T47D (cell line): ENCODE measurements at regions not wholly inside any gene's neighbourhood (a gene's known extent, or its start where the extent isn't known, plus 50 kb on each side); places are given as distances from the start of the nearest gene placed in this dataset.

Experiments
- DNase-seq, 2 experiments: peaks; one replicate each; pipeline versions ENCODE4 v3.0.0 to v3.0.0-alpha.2; 2011 to 2012; ENCODE audit warnings: low read depth in 1 of 2, low spot score in 1 of 2
- JUND ChIP-seq: IDR thresholded peaks from 2 replicates; pipeline ENCODE4 v1.6.1; 2012; ENCODE audit warnings: low read depth
- in situ Hi-C: cut with HindIII; loops from 2 replicates; pipeline ENCODE4 v1.10.0; 2016; ENCODE audit warnings: low sequenced_read_pairs, low pct_unique_long_range_greater_than_20kb

- in situ Hi-C loops = no loop called here
- DNase-seq = peak in 1 of 2 experiments; percentile 27
- no peak for TF ChIP-seq JUND
These were observed 277.4 kb downstream of the KIF4B start for GRCh38 chr5:155290937-155291336.

GRCh38 chr5:155293605-155294178, 280.1 kb downstream of the KIF4B start:
- no peak for DNase-seq
- TF ChIP-seq JUND = no peak
- in situ Hi-C loops = no loop called here

GRCh38 chr5:155295111-155295510, 281.6 kb downstream of the KIF4B start:
- TF ChIP-seq JUND = no peak

GRCh38 chr5:155299386-155300005, 285.9 kb downstream of the KIF4B start:
- in situ Hi-C loops = no loop called here
- no peak for TF ChIP-seq JUND
- DNase-seq = no peak

More at GRCh38 chr5:155295111-155295510, 281.6 kb downstream of the KIF4B start:
- in situ Hi-C loops = no loop called here
- DNase-seq = no peak

GRCh38 chr5:155303120-155303519, 289.6 kb downstream of the KIF4B start:
- no peak for DNase-seq
- TF ChIP-seq JUND = no peak
- in situ Hi-C loops = no loop called here

- no peak for DNase-seq
- in situ Hi-C loops = no loop called here
- no peak for TF ChIP-seq JUND
These were observed 293.7 kb downstream of the KIF4B start for GRCh38 chr5:155307229-155307628.

- in situ Hi-C loops = no loop called here
- DNase-seq = no peak
- no peak for TF ChIP-seq JUND
These were observed 294.7 kb downstream of the KIF4B start for GRCh38 chr5:155308289-155308688.

GRCh38 chr5:155309021-155309746, 295.6 kb downstream of the KIF4B start:
- no peak for DNase-seq
- TF ChIP-seq JUND = no peak
- in situ Hi-C loops = no loop called here

GRCh38 chr5:155311721-155312120, 298.2 kb downstream of the KIF4B start:
- DNase-seq = no peak
- in situ Hi-C loops = no loop called here
- no peak for TF ChIP-seq JUND

GRCh38 chr5:155313518-155313917, 300.0 kb downstream of the KIF4B start:
- TF ChIP-seq JUND = no peak
- DNase-seq = no peak
- in situ Hi-C loops = no loop called here

GRCh38 chr5:155316070-155316714, 302.6 kb downstream of the KIF4B start:
- in situ Hi-C loops = no loop called here
- DNase-seq = no peak
- TF ChIP-seq JUND = no peak

- in situ Hi-C loops = no loop called here
- no peak for DNase-seq
- TF ChIP-seq JUND = no peak
These were observed 319.1 kb downstream of the KIF4B start for GRCh38 chr5:155332618-155333017.

GRCh38 chr5:155342956-155343355, 329.4 kb downstream of the KIF4B start:
- no peak for TF ChIP-seq JUND
- peak in 1 of 2 experiments; percentile 56 for DNase-seq
- in situ Hi-C loops = no loop called here
